GM18951 (cell line): ENCODE measurements at regions not wholly inside any gene's neighbourhood (a gene's known extent, or its start where the extent isn't known, plus 50 kb on each side); places are given as distances from the start of the nearest gene placed in this dataset.

Source experiments
- POLR2A ChIP-seq: IDR thresholded peaks from 4 replicates; pipeline ENCODE4 v1.6.1; 2011; ENCODE audit warnings: mild to moderate bottlenecking; ENCODE audit not compliant: insufficient read length, insufficient read depth; ENCODE audit errors: extremely low read depth
- in situ Hi-C: fragments of 300-500 bp; cut with MboI; formaldehyde crosslinking; loops from one replicate; pipeline ENCODE4 v1.12.0; 2022; ENCODE audit warnings: low sequenced_read_pairs, mixed read lengths, inconsistent platforms; ENCODE audit not compliant: unreplicated experiment

DNA sequence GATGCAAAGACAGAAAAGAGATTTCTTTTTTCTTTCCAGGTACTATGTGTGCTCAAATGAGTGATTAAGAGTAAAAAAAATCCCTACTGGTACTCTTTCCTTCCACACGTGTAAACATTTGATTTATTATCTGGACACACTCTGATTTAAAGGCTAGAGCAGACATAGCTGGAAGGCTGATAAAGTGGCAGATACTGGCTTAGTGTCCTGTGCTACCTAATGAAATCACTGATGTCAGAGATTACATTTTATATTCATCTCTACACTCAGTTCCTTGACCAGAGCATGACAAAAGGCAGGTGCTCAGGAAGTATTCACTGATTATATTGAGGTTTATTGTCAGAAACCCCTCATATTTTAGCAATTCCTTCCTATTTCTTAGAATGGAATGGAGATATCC lies 136.6 kb upstream of the SLC38A2 start:
- in situ Hi-C loops, result no loop called here
- TF ChIP-seq POLR2A, result no peak

- in situ Hi-C loops, result no loop called here
Measured at GRCh38 chr12:46508651-46509050, 136.1 kb upstream of the SLC38A2 start.

DNA sequence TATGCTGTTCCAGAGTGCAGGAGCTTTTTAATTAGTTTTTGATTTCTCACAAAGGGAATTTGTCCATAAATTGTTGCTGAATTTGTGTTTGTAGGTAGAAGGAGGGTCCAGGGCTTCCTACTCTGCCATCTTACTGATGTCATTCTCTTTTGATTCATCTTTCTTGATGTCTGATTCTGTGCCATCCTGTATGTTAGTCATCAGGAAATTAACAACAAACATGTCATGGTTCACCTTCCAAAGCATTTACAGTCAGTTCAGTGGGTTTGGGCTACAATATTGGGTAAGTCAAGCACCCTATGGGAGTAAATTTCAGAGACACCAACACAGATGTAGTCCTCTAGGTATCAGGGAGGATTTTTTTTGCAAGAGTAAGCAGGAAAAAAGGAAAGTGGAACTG lies 135.2 kb upstream of the SLC38A2 start:
- in situ Hi-C loops, result no loop called here
- no peak for TF ChIP-seq POLR2A

More at GRCh38 chr12:46508651-46509050, 136.1 kb upstream of the SLC38A2 start:
- no peak for TF ChIP-seq POLR2A

DNA sequence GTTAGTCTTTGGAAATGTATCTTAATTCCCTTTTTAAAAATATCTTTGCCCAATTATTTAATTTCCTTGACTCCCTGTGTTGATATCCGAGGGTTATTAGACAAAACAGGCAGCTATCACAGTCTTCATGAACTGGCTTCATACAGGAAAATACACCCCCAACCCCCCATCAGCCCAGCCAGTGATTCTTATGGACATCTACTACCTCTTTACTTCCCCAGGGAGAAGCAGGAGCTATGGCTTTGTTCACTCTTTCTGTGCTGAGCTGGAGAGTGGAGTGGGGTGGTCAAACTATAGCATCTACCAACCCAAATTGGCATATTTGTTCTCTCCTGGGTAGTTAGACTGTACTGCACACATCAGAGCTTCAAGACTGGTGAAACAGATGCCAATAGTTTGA lies 134.4 kb upstream of the SLC38A2 start:
- TF ChIP-seq POLR2A, result no peak
- in situ Hi-C loops, result no loop called here

GRCh38 chr12:46506198-46506597 lies 133.6 kb upstream of the SLC38A2 start:
- in situ Hi-C loops, result no loop called here
- no peak for TF ChIP-seq POLR2A

GRCh38 chr12:46504494-46504893 lies 131.9 kb upstream of the SLC38A2 start:
- in situ Hi-C loops, result no loop called here
- no peak for TF ChIP-seq POLR2A

DNA sequence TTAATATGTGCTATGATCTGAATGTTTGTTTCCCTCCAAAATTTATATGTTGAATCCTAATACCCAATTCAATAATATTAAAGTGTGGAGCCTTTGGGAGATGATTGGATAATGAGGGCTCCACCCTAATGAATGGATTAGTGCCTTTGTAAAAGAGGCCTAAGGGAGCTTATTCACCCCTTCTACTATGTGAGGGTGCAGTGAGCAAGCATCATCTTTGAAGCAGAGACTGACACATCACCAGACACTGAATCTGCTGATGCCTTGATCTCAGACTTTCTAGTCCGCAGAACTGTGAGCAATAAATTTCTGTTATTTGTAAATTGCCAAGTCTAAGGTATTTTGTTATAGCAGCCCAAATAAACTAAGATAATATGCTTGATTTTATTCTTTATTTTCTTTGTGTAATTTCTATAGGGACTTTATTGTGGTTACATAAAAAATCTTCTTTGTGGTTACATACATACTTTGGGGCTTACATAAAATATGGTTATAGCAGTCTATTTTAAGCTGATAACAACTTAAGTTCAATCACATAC lies 131.1 kb upstream of the SLC38A2 start:
- in situ Hi-C loops, result no loop called here
- no peak for TF ChIP-seq POLR2A

GRCh38 chr12:46500673-46501072 lies 128.1 kb upstream of the SLC38A2 start:
- in situ Hi-C loops, result no loop called here

DNA sequence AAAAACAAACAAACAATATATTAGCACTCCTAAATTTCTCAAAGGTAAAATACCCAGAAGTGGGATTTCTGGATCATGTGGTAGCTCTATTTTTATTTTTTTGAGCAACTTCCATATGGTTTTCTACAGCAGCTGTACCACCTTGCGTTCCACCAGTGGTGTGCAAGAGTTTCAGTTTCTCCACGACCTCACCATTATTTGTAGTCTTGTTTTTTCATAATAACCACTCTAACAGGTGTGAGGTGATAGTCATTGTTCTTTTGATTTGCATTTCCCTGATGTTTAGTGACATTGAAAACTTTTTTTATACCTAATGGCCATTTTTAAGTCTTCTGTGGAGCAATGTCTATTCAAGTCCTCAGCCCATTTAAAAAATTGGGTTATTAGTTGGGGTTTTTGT lies 127.3 kb upstream of the SLC38A2 start:
- TF ChIP-seq POLR2A, result no peak

More at GRCh38 chr12:46500673-46501072, 128.1 kb upstream of the SLC38A2 start:
- TF ChIP-seq POLR2A, result no peak

DNA sequence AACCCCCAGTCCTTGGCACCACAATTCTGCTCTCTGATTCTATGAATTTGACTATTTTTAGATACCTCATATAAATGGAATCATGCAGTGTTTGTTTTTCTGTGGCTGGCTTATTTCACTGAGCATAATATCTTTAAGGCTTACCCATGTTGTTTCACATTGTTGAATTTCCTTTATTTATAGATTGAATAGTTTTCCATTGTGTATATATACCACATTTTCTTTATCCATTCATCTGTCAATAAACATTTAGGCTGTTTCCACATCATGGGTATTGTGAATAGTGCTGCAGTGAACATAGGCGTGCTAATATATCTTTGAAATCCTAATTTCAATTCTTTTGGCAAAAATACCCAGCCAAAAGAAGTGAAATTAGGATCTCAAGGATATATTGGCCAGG lies 126.7 kb upstream of the SLC38A2 start:
- in situ Hi-C loops, result no loop called here
- TF ChIP-seq POLR2A, result no peak

More for the DNA sequence above, 127.3 kb upstream of the SLC38A2 start:
- in situ Hi-C loops, result no loop called here

DNA sequence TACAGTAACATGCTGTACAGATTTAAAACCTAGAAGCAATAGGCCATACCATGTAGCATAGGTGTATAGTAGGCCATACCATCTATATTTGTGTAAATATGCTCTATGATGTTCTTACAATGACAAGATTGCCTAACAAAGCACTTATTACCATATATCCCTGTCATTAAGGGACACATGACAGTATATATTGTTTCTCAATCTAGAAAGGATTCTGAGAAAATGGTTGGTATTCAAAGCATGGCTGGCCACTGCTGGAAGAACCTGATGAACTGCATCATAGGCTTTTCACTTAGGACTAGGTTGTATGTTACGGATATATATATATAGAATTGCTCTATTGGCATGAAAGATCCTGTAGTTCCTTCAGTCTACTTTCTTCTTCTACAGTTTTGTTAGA lies 125.2 kb upstream of the SLC38A2 start:
- no peak for TF ChIP-seq POLR2A
- in situ Hi-C loops, result no loop called here

- in situ Hi-C loops, result no loop called here
- no peak for TF ChIP-seq POLR2A
Measured at GRCh38 chr12:46494424-46494823, 121.9 kb upstream of the SLC38A2 start.

- in situ Hi-C loops, result no loop called here
- no peak for TF ChIP-seq POLR2A
Measured at GRCh38 chr12:46493834-46494181, 121.2 kb upstream of the SLC38A2 start.

- in situ Hi-C loops, result no loop called here
- no peak for TF ChIP-seq POLR2A
Measured at GRCh38 chr12:46493150-46493833, 120.7 kb upstream of the SLC38A2 start.
